Transverse colon (tissue), 4 donors: ENCODE measurements at regions not wholly inside any gene's neighbourhood (a gene's known extent, or its start where the extent isn't known, plus 50 kb on each side); places are given as distances from the start of the nearest gene placed in this dataset.

ENCODE experiments used
- DNase-seq: peaks from one replicate; pipeline ENCODE4 v3.0.0-alpha.2; 2019
- H3K27ac ChIP-seq, 4 donors: fragments of 200-600 bp; sonication (generic); 2 replicates each; pipeline ENCODE4 v1.5.1; 2016 to 2018; ENCODE audit warnings: inconsistent platforms in 4 of 4
- H3K27me3 ChIP-seq: fragments of 200-600 bp; sonication (generic); 2 replicates; pipeline ENCODE4 v1.5.1; 2017; ENCODE audit warnings: inconsistent platforms
- H3K36me3 ChIP-seq, 4 donors: fragments of 200-600 bp; sonication (generic); 2 replicates each; pipeline ENCODE4 v1.5.1; 2017 to 2019; ENCODE audit warnings: inconsistent platforms in 4 of 4
- H3K4me1 ChIP-seq, 4 donors: fragments of 200-600 bp; sonication (generic); 2 replicates each; pipeline ENCODE4 v1.5.1; 2017 to 2020; ENCODE audit warnings: inconsistent platforms in 4 of 4
- H3K4me3 ChIP-seq, 4 donors: fragments of 200-600 bp; sonication (generic); 1 replicate in 1 of 4; 2 replicates in 3 of 4; pipeline versions ENCODE4 v1.5.1 to v1.6.1; 2017 to 2019; ENCODE audit warnings: inconsistent platforms in 4 of 4
- H3K9me3 ChIP-seq, 2 donors: fragments of 200-600 bp; sonication (generic); 2 replicates each; pipeline ENCODE4 v1.5.1; 2017 to 2019; ENCODE audit warnings: inconsistent platforms in 2 of 2
- CTCF ChIP-seq, 5 experiments: fragments of 200-600 bp in 3 of 5; fragments of 450-650 bp in 2 of 5; sonication (generic) in 3 of 5; IDR thresholded peaks; 1 replicate in 2 of 5; 2 replicates in 3 of 5; pipeline ENCODE4 v1.5.1; 2016 to 2017; ENCODE audit warnings: antibody characterized with exemption in 5 of 5, inconsistent platforms in 3 of 5, mild to moderate bottlenecking in 2 of 5, moderate library complexity in 1 of 5
- EP300 ChIP-seq: sonication (generic); formaldehyde crosslinking; IDR thresholded peaks from one replicate; pipeline ENCODE4 v1.6.1; 2017; ENCODE audit warnings: antibody characterized with exemption, low read depth
- POLR2A ChIP-seq: fragments of 450-650 bp; IDR thresholded peaks from one replicate; pipeline ENCODE4 v1.6.1; 2016; ENCODE audit warnings: antibody characterized with exemption, mild to moderate bottlenecking, moderate library complexity
- POLR2AphosphoS5 ChIP-seq, 3 donors: sonication (generic); formaldehyde crosslinking; IDR thresholded peaks; one replicate each; pipeline ENCODE4 v1.6.1; 2016; ENCODE audit warnings: antibody characterized with exemption in 3 of 3
- WGBS, 2 donors: methylation state at CpG; one replicate each; pipeline ENCODE4 v1.1.5; 2018; ENCODE audit warnings: low coverage in 1 of 2; 5-methylcytosine and 5-hydroxymethylcytosine counted together
- in situ Hi-C, 4 donors: fragments of 200-750 bp; cut with MboI; loops; one replicate each; pipeline versions ENCODE4 v1.15.0 to v1.15.1; 2017; ENCODE audit warnings: low sequenced_read_pairs in 3 of 4, low pct_ligation_motif_present in 1 of 4, low pct_unique_long_range_greater_than_20kb in 1 of 4
- intact Hi-C: fragments of 100-400 bp; cut with DNase I; formaldehyde crosslinking; loops from one replicate; pipeline ENCODE4 v1.15.1; 2023; ENCODE audit warnings: low total_unique reads

DNA sequence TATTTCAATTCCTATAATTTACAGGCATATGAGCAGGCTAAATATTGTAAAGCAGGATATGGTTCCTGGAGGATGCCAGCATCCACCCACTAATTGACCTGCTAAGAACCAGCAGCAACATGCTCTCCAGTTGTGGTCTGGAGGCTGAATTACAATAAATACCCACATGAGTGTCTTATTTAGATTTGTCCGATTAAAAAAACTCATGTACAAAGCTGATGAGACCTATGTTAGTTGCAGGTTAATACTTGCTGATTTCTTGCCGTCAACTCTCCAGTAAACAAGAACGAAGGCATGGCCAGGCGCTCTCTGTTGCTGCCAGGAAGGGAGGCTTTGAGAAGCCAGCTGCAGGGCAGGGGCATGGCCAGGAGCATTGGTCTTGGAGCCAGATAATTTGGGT is 169.3 kb upstream of the PRICKLE1 start:
- DNase-seq: no peak
- in situ Hi-C loops (no loop called here), intact Hi-C loops (no loop called here)
- 93 to 94% methylated on average over 2 to 4 of the region's 4 CpGs for whole genome bisulfite sequencing, 2 donors
- Histone ChIP-seq H3K36me3 (no peaks in the 10 kb centered on the region), H3K9me3 (no peaks in the 10 kb centered on the region), H3K4me3 (no peak overlapping the region), H3K27me3 (no peaks in the 10 kb centered on the region), H3K4me1 (peaks cover 0 to 15% (median 0%) of the 10 kb centered on the region in 4 donors), H3K27ac (no peak overlapping the region)
- TF ChIP-seq EP300: no peak
- no peak for TF ChIP-seq POLR2A
- no peak for TF ChIP-seq POLR2AphosphoS5 (IDR thresholded peaks at IDR 0.05)
- TF ChIP-seq CTCF (IDR thresholded peaks at IDR 0.05): no peak

DNA sequence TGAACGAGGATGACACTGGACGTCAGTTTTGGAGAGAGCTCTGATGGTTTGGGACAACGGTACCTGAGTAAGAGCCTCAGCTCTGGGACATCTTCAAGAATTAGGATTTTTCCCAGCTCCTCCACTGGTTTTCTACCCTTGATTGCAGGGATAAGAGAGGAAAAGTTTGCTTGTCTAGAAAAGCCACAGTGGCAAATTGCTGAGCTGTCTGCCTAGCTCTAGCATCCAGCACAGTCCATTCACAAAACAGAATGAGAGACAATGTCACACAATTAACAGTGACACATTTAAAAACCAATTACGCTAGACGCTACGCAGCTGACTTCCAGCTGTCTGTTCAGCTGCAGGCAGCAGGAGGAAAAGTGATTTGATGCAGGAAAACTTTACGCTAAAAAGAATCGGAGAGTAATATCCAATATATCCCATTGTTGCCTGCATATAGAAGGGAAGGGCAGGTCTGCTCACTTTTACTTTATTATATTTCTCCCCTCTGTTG is 168.1 kb upstream of the PRICKLE1 start:
- H3K27ac ChIP-seq: no peak overlapping the region
- 66 to 79% methylated on average over 8 of the region's 8 CpGs for WGBS, 2 donors
- intact Hi-C loops (no loop called here), in situ Hi-C loops (no loop called here)
- DNase-seq: no peak
- no peak overlapping the region for H3K4me3 ChIP-seq
- H3K36me3 ChIP-seq: no peaks in the 10 kb centered on the region
- no peaks in the 10 kb centered on the region for H3K9me3 ChIP-seq
- no peaks in the 10 kb centered on the region for H3K27me3 ChIP-seq
- TF ChIP-seq POLR2AphosphoS5 (IDR thresholded peaks at IDR 0.05) (no peak), POLR2A (no peak), EP300 (no peak), CTCF (IDR thresholded peaks at IDR 0.05) (no peak)
- peaks cover 0 to 15% (median 0%) of the 10 kb centered on the region in 4 donors for H3K4me1 ChIP-seq

DNA sequence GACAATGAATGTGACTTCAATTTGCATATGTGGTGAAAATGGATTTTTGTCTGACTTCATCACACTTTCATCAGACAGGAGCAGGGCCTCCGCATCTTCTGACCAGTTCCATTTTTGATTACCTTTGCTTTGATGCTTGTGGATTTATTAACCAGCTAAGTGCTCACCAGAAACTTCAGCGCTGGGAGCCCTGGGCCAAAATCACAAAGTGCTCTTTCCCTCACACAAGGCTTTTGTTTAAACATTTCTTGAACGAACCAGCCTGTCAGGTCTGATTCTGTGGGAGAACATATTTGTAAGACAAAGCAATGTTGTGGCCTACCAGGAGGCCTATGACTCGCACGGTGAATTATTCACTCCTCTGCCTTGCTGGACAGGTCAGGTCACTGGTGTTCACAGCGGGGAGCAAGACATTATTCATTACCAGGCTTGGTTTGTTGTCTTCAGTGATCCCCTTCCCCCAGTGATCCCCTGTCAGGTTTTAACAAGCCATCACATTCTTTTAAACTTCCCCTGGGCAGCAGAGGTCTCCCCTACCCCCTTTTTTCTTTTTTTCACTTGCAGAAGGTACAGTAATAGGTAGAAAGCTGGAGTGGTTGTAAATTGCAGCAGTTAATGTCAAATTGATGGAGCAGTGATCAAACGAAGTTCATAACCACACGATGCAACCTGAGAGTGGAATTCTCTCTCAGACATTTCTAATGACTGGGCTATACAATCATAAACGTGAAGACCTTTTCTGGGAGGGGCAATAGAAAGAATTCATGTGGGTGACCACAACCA is 167.5 kb upstream of the PRICKLE1 start:
- no peak overlapping the region for H3K27ac ChIP-seq
- H3K4me3 ChIP-seq: no peak overlapping the region
- H3K4me1 ChIP-seq: peaks cover 0 to 15% (median 0%) of the 10 kb centered on the region in 4 donors
- intact Hi-C loops (no loop called here), in situ Hi-C loops (no loop called here)
- H3K27me3 ChIP-seq: no peaks in the 10 kb centered on the region
- H3K36me3 ChIP-seq: no peaks in the 10 kb centered on the region
- H3K9me3 ChIP-seq: no peaks in the 10 kb centered on the region
- TF ChIP-seq POLR2A: no peak
- TF ChIP-seq POLR2AphosphoS5 (IDR thresholded peaks at IDR 0.05): no peak
- no peak for TF ChIP-seq EP300
- TF ChIP-seq CTCF (IDR thresholded peaks at IDR 0.05): no peak
- no peak for DNase-seq
- 42 to 56% methylated on average over 8 to 9 of the region's 9 CpGs for WGBS, 2 donors

- Histone ChIP-seq H3K27me3 (no peaks in the 10 kb centered on the region), H3K4me1 (no peaks in the 10 kb centered on the region), H3K27ac (no peak overlapping the region), H3K4me3 (no peak overlapping the region), H3K9me3 (no peaks in the 10 kb centered on the region), H3K36me3 (no peaks in the 10 kb centered on the region)
- no peak for TF ChIP-seq CTCF (IDR thresholded peaks at IDR 0.05)
- no peak for TF ChIP-seq EP300
- no peak for TF ChIP-seq POLR2A
- no peak for TF ChIP-seq POLR2AphosphoS5 (IDR thresholded peaks at IDR 0.05)
- no peak for DNase-seq
- intact Hi-C loops (no loop called here), in situ Hi-C loops (no loop called here)
- WGBS, 2 donors: 78 to 80% methylated on average over 1 of the region's 1 CpG
Measured at GRCh38 chr12:42750356-42750755, 160.8 kb upstream of the PRICKLE1 start.
